ENCODE measurements at regions not wholly inside any gene's neighbourhood (a gene's known extent, or its start where the extent isn't known, plus 50 kb on each side); places are given as distances from the start of the nearest gene placed in this dataset.

- no peak for TF ChIP-seq CTCF (IDR thresholded peaks at IDR 0.05)
- no peak for TF ChIP-seq POLR2AphosphoS5 (IDR thresholded peaks at IDR 0.05)
- no peak for TF ChIP-seq POLR2A (IDR thresholded peaks at IDR 0.05)
Measured at GRCh38 chr4:33065749-33066148, 2345.6 kb downstream of the PCDH7 start.
